T-helper 2 cell treated with Interferon-gamma antibody and Interleukin-4, amounts not matched to agents 5 μg/mL and 100 μg/mL, for 36 hours (primary cell): ENCODE measurements at regions not wholly inside any gene's neighbourhood (a gene's known extent, or its start where the extent isn't known, plus 50 kb on each side); places are given as distances from the start of the nearest gene placed in this dataset.
A peak's percentile ranks its signal among the peaks of the same experiment; 100 is the strongest.

ENCODE experiments used
- DNase-seq: peaks from one replicate; pipeline ENCODE4 v3.0.0; 2021; ENCODE audit warnings: low spot score
- H3K27ac Mint-ChIP-seq: one replicate; pipeline ENCODE4 v1.8.0; 2021; ENCODE audit warnings: mild to moderate bottlenecking, mixed read lengths
- H3K27me3 Mint-ChIP-seq: one replicate; pipeline ENCODE4 v1.8.0; 2021; ENCODE audit warnings: low read depth, mixed read lengths
- H3K36me3 Mint-ChIP-seq: one replicate; pipeline ENCODE4 v1.8.0; 2021; ENCODE audit warnings: low read depth, mixed read lengths
- H3K4me1 Mint-ChIP-seq: one replicate; pipeline ENCODE4 v1.8.0; 2021; ENCODE audit warnings: low read depth, mixed read lengths
- H3K4me3 Mint-ChIP-seq: one replicate; pipeline ENCODE4 v1.8.0; 2022; ENCODE audit warnings: mild to moderate bottlenecking, moderate library complexity, mixed read lengths
- H3K9me3 Mint-ChIP-seq: one replicate; pipeline ENCODE4 v1.8.0; 2021; ENCODE audit warnings: mixed read lengths

DNA sequence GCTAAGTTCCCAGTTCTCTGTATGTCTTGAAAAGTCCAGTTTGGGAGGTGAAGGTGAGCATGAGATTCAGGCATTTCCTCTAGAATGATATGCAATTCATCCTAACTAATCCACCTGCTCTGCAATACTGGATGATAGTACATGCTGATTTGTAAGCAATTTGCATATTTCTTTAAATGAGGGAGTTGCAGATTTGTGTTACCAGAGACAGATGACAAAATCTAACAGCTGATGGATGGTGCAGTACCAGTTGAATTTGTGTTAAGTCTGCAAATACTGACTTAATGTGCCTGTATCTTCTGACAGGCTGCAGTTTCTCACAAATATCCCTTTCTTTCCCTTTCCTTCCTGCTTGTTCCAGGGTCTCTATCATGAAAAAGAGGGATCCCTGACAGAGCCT, 76.4 kb upstream of the MBIP start:
- no peak overlapping the region for H3K4me3 Mint-ChIP-seq
- no peaks in the 10 kb centered on the region for H3K27me3 Mint-ChIP-seq
- no peak overlapping the region for H3K27ac Mint-ChIP-seq
- no peak for DNase-seq
- no peaks in the 10 kb centered on the region for H3K4me1 Mint-ChIP-seq
- no peaks in the 10 kb centered on the region for H3K36me3 Mint-ChIP-seq
- H3K9me3 Mint-ChIP-seq = no peaks in the 10 kb centered on the region

DNA sequence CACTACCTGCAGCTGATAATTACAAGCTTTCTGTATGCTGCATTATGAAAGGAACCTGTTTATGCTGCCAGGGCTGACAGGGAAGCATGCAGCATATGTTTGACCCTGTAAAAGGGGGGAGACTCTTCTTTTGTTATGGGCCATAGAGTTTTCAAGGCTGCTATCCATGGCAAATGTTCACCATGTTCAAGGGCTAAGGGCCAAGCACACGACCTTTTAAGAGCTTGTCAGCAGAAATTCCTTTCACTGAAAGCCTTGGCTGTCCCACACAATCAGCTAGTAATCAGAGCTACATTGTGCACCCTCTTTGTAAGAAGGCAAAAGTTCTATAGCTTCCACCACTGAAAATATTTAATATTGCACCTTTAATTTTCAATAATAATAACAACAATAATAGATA, 74.2 kb upstream of the MBIP start:
- DNase-seq = no peak
- Mint-ChIP-seq H3K27ac (no peak overlapping the region), H3K9me3 (no peaks in the 10 kb centered on the region), H3K27me3 (no peaks in the 10 kb centered on the region), H3K36me3 (no peaks in the 10 kb centered on the region), H3K4me1 (no peaks in the 10 kb centered on the region), H3K4me3 (no peak overlapping the region)

DNA sequence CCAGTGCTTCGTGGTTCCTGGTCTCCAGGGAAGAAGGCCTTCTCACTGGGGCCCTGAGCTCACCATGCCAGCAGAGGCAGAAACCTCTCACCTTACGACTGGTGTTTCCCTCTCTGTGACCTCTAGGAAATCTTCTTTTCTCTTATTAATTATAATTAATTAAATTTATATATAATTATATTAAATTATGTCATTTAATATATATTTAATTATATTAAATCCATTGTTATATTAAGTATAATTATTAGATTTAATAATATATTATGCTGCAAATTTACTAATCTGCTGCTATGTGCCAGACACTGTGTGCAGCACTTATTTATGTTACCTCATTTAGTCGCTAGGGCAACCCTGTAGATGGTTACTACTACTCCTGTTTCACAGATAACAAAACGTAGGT, 70.3 kb upstream of the MBIP start:
- no peaks in the 10 kb centered on the region for H3K9me3 Mint-ChIP-seq
- H3K27me3 Mint-ChIP-seq = no peaks in the 10 kb centered on the region
- no peaks in the 10 kb centered on the region for H3K4me1 Mint-ChIP-seq
- H3K27ac Mint-ChIP-seq = no peak overlapping the region
- DNase-seq = no peak
- H3K36me3 Mint-ChIP-seq = no peaks in the 10 kb centered on the region
- no peak overlapping the region for H3K4me3 Mint-ChIP-seq

DNA sequence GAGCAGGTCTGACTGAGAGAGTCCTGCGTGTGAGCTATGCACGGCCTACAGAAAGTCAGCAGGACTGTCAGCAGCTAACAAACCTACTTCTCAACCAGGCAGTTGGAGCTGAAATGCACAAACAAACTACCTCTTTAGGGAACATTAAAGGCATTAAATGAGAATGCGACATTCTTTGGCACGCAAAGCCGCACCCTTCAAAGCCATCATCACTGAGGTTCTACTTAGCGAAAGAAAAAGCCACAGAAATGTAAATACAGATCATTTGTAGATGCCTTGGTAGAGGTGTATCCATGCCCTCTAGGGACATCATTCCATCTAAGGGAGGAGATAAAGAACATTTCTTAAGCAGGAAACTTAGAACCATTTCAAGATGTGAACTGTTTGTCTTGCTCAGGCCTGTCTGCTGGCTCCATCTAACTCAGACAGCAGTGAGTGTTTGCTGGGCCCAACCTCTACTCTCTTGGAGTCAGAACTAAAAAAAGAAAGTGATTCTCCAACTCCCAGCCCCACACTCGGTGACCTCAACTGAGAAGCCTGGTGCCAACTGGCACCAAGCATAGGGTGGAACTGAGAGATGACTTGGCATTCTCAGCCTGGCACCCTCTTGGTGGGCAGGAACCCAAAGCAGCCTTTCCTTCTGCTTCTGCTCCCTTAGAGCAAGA, 63.5 kb upstream of the MBIP start:
- Mint-ChIP-seq H3K27ac (no peak overlapping the region), H3K4me1 (no peaks in the 10 kb centered on the region), H3K4me3 (no peak overlapping the region), H3K36me3 (no peaks in the 10 kb centered on the region), H3K9me3 (no peaks in the 10 kb centered on the region), H3K27me3 (peaks cover 2% of the 10 kb centered on the region)
- DNase-seq = no peak

DNA sequence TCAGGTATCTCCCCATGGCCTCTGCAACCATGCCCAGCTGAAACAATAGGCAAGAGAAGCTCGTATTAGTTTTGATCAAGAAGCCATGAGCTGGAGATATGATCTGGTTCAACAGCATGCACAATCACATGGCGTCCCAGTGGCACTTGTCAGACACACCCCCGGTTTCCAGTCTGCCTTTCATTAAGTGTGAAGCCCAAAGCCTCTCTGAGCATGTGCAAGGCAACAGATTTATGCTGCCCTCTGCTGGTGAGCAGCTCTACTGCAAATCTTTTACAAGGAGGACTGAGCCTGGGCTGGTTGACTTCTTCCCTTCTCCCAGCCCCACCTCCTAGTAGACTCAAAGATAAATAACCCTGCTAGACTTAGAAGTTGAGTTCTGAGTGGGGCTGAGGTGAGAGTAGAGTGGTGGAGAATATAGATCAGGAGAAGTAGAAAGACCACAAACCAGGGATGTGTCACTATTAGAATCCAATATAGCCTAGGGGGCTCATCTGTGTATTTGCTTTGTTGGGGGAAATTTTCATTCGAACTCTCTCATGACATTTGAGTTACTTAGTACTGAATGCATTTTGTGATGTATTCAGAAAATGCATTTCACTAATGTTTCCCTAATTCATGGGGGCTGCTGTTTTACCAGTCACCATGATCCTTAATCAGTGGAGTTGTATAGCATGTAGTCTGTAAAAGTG, 53.7 kb upstream of the MBIP start:
- Mint-ChIP-seq H3K4me1 (no peaks in the 10 kb centered on the region), H3K4me3 (no peak overlapping the region), H3K27me3 (no peaks in the 10 kb centered on the region), H3K9me3 (no peaks in the 10 kb centered on the region), H3K36me3 (no peaks in the 10 kb centered on the region), H3K27ac (no peak overlapping the region)
- DNase-seq = peak; percentile 60
